AML-193 (cell line): ENCODE measurements at regions not wholly inside any gene's neighbourhood (a gene's known extent, or its start where the extent isn't known, plus 50 kb on each side); places are given as distances from the start of the nearest gene placed in this dataset.

Source experiments
- DNase-seq, 2 experiments: peaks; one replicate each; lab custom pipeline; 2025; lab: John Stamatoyannopoulos, UW

DNA sequence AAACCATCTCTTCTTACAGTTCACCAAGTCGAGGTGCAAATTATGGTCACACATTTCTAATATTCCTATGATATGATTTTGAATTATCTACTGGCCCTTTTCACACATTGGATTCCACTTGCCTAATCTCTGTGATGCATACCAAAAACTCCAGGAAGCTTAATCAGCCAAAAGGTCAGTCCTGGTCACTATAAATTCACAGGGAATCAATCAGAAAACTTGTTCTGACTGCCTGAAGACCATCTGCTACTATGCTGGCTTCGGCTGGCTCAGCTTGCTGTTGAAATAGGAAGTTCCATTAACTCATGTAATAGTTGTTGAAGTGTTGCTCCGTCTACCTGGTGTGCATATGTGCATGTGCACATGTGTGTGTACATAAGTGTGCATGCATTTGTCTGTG is 142.8 kb upstream of the FLRT2 start:
- no peak for DNase-seq

- no peak for DNase-seq
These were observed 139.7 kb upstream of the FLRT2 start for GRCh38 chr14:85390236-85390635.

GRCh38 chr14:85391455-85391854 is 138.5 kb upstream of the FLRT2 start:
- no peak for DNase-seq

DNA sequence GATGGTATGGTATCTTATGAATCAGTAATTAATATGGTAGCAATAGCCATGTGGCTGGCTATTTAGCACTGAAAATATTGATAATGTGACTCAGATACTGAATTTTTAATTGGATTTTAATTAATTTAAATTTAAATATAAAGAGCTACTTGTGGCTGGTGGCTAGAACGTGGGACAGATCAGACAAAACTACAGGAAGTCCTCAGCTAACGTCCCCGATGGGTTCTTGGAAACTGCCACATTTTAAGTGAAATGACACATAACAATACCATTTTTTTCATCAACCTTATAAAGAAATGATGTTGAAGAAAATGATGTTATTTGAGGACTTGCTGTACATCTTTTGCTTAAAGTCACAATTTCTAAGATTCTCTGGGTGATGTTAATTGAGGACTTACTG is 138.1 kb upstream of the FLRT2 start:
- DNase-seq: no peak

DNA sequence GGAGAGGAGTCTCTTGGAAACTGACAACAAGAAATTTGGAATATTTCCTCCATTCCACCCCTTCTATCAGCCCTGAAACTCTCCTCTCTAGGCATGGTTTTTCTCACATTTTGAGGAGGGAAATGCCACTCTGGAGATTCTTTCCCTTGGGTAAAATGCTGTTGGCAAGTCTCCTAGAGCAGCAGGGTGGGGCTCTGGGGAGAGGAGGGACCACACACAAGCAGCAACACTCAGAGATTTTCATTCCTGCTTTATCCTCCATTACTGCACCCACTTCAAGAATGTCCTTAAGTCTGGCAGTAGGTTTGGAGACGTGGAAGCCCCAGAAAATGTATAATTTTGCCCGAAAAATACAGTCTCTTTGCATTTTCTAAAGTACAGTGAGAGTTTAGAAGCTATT is 130.8 kb upstream of the FLRT2 start:
- DNase-seq: no peak

GRCh38 chr14:85400678-85401077 is 129.3 kb upstream of the FLRT2 start:
- DNase-seq: no peak

DNA sequence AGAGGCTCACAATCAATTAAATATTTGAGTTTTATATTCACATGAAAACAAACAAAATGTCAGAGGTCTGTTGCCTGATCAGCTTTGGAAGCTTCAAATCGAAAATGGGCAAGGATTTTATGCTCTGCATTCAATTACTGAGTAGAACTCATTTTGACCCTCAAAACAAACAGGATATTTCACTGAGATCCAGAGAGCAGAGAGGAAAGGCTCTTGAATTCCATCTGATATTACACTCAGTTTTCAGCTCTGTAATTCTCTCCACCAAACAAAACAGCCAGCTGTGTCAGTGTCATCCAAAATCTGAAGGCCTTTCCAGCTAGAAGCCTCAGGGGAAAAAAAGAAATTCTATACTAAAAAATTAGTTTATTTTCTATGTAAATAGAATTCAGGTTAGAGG is 128.6 kb upstream of the FLRT2 start:
- no peak for DNase-seq

DNA sequence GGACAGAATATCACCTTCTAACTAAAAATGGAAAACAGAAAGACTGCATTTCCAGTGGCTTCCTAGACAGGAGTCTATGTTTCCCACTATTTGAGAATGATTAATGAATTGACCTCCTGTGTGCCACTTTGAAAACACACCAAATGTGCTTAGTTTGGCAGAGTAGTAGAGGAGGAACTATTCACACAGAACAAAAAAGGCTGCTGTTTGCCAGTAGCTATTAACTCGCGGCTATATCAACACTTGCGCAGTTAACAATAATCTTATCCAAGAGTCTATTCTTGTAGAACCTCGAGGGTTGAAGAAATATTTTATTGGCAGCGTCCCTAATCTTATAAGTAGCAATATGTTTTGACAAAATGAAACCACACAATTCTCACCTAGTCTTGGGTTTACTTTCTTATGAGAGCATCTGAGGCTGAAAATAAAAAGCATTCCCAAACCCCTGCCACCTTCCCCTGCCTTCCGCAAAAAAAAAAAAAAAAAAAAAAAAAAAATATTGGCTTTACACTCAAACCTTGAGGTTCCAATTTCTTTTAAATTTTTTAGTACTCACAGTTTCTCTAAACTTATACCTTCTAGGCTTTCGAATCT is 127.3 kb upstream of the FLRT2 start:
- no peak for DNase-seq

GRCh38 chr14:85409481-85410210 is 120.3 kb upstream of the FLRT2 start:
- DNase-seq: no peak

- DNase-seq: no peak
These were observed 117.2 kb upstream of the FLRT2 start for GRCh38 chr14:85412756-85413155.

DNA sequence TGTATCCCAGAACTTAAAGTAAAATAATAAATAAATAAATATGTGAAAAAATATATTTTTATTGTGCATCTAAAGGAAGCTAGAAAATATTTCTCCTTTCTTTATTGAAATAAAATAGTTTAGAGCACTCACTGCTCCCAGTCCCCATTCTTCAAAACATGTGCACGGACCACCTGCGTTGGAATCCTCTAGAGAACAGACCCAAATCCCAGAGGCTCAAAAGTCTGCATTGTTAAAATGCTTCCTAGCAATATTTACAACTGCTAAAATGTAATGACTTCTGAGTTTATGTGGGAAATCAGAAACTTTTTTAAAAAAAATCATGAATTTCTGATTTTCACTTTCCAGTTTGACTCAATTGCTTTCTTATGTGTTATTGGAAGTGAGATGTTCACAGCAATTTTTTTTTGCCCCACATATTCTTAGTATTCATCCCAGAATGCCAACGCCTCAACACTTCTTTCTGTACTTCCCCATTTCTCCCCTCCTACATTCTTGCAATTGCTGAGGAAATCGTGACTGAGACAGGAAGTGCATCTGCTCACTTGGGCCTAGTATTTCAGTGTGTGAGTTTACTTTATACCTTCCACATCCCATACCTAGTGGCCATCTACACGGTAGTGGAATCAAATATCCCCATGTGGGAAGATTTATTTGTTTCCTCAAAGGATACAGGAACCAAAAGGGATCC is 116.0 kb upstream of the FLRT2 start:
- DNase-seq: peak; percentile 72 to 84

- DNase-seq: no peak
These were observed 114.8 kb upstream of the FLRT2 start for GRCh38 chr14:85415015-85415712.

DNA sequence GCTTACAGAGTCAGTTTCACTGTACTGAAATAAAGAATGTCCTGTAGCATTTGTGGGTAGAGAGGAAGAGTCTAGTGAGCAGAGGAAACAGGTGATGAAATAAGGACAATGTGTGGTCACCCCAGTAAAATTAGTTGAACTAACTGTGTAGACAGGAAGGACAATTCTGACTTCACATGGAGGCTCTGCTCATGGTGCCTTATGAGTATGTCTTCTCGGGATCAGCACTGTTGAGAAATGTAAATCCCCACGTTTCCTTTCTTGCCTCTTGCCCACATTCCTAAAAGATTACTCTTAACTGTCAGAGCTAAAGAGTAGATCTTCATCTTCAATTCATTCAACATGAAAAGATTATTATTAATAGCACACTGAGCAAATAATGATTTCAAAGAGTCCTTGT is 113.2 kb upstream of the FLRT2 start:
- DNase-seq: peak; percentile 85 to 88

DNA sequence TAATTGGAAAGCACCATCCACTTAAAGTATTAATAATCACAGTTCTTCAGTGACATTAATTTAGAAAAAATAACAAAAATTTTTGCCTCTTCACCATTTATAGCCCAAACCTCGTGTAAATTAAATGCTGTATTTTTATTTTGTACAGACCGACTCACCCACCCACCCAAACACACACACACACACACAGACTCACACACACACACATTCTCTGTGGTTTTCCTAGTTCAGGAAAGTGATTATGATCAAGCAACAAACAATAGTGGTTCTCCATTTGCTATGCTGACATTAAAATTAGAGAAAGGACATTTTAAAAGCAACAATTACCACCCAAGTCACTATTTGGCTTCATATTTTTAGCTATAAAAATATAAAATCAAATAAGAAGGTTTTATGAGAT is 112.5 kb upstream of the FLRT2 start:
- DNase-seq: no peak

GRCh38 chr14:85418721-85419120 is 111.2 kb upstream of the FLRT2 start:
- DNase-seq: no peak

DNA sequence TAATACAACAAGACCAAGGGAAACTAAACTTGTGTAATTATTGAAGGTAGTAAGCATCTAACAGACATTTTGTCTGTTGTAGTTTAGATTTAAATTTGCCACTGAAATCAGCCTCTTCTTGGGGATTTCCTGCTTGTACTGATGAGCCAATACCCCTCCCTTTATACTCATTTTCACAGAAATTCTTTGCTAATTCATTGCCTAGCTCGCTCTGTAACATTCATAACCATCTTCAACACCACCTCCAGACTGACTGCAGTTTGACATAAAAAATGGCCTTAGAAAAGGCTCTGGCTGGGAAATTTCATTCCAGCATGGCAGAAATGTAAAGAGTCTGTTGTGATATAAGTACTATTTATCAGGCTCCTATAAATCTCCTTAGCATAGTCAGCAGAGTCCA is 109.7 kb upstream of the FLRT2 start:
- no peak for DNase-seq

DNA sequence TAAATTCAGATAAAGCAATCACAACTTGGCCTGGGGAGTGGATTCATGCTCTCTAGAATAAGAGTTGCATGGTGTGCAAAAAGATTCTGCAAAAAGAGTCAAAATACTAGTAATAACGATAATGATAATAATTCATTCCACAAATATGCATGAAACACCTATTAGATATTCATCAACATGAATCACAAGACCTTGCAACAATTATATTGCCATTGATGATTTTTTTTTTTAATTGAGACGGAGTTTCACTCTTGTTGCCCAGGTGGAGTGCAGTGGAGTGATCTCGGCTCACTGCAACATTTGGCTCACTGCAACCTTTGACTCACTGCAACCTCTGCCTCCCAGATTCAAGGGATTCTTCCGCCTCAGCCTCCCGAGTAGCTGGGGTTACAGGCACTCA is 109.2 kb upstream of the FLRT2 start:
- DNase-seq: no peak

GRCh38 chr14:85421186-85421877 is 108.6 kb upstream of the FLRT2 start:
- DNase-seq: peak; percentile 32 to 38

- DNase-seq: no peak
These were observed 106.1 kb upstream of the FLRT2 start for GRCh38 chr14:85423889-85424288.

GRCh38 chr14:85425507-85425906 is 104.4 kb upstream of the FLRT2 start:
- no peak for DNase-seq

DNA sequence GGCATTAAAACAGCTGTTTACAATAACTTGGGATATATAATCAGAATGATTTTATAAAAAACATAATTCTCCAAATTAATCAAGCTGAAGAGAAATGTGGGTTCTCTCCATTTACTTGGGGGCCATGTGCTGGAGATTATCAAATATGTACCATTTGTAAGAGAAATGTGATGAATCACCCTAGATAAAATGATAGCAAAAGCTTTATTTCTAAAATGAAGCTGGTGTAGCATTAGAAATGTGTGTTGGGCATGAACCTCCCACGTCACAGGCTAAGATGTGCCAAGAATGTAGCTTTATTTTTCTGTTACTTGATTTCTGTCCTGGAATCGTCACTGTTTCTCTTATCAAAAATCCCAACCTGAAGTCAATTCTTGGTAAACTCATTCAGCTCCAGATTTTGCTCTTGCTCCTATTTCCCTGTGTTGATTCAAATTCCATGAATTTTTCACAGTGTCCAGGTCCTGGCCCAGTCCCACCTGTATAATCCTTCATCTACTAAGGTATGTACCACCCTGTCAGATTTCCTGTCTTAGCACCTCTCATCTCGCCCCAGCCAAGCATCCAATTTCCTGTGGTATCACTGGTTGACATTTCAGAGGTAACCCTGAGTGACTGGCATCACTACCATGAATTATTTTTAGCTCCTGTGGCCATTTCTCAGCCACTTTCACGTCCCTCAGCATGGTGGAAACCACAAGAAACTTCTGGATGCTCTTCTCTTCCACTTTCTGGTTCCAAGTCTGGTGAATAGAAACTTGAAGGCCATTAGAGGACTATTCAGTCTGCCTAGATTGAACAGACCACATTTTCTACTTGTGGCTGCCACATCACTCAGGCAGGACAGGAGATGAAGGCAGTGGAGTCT is 103.6 kb upstream of the FLRT2 start:
- DNase-seq: no peak
